K562 (cell line): ENCODE measurements at regions not wholly inside any gene's neighbourhood (a gene's known extent, or its start where the extent isn't known, plus 50 kb on each side); places are given as distances from the start of the nearest gene placed in this dataset.
A peak's percentile ranks its signal among the peaks of the same experiment; 100 is the strongest.

Experiments used
- ARID1B ChIP-seq: fragments of 450-650 bp; IDR thresholded peaks from 2 replicates; pipeline ENCODE4 v1.6.1; 2016; ENCODE audit warnings: antibody characterized with exemption, mild to moderate bottlenecking, inconsistent platforms
- BMI1 ChIP-seq: fragments of 150-350 bp; IDR thresholded peaks from 2 replicates; pipeline ENCODE4 v1.6.1; 2014; ENCODE audit warnings: low read length
- BRD9 ChIP-seq: fragments of 450-650 bp; IDR thresholded peaks from 2 replicates; pipeline ENCODE4 v1.6.1; 2018; ENCODE audit warnings: low read depth; ENCODE audit not compliant: partially characterized antibody
- CBFA2T3 ChIP-seq: fragments of 450-650 bp; IDR thresholded peaks from 2 replicates; pipeline ENCODE4 v1.6.1; 2017
- HMGN3 ChIP-seq: IDR thresholded peaks from 2 replicates; pipeline ENCODE4 v1.6.1; 2011; ENCODE audit warnings: borderline replicate concordance, low read depth, mild to moderate bottlenecking, mixed read lengths, low read length; ENCODE audit not compliant: insufficient read length; ENCODE audit errors: extremely low read depth
- LEF1 ChIP-seq: fragments of 450-650 bp; IDR thresholded peaks from 2 replicates; pipeline ENCODE4 v1.6.1; 2016; ENCODE audit warnings: mild to moderate bottlenecking
- MBD2 ChIP-seq: sonication (generic); IDR thresholded peaks from 2 replicates; pipeline ENCODE4 v1.6.1; 2016; ENCODE audit warnings: low read depth, borderline replicate concordance
- MEIS2 ChIP-seq: fragments of 450-650 bp; IDR thresholded peaks from 2 replicates; pipeline ENCODE4 v1.6.1; 2014; ENCODE audit warnings: mild to moderate bottlenecking; ENCODE audit not compliant: partially characterized antibody
- NFIC ChIP-seq: fragments of 450-650 bp; IDR thresholded peaks from 2 replicates; pipeline ENCODE4 v1.6.1; 2017; ENCODE audit warnings: mild to moderate bottlenecking, inconsistent platforms
- RBBP5 ChIP-seq: fragments of 200-600 bp; sonication (generic); IDR thresholded peaks from 2 replicates; pipeline ENCODE4 v1.6.1; 2012; ENCODE audit warnings: borderline replicate concordance, mild to moderate bottlenecking, low read length, control low read depth, inconsistent platforms; ENCODE audit not compliant: insufficient read depth, poor library complexity, severe bottlenecking
- RBFOX2 ChIP-seq: fragments of 200-400 bp; formaldehyde crosslinking; IDR thresholded peaks from 2 replicates; pipeline ENCODE4 v1.6.1; 2017; ENCODE audit warnings: low read depth, mild to moderate bottlenecking, low read length, moderate library complexity
- ZNF431 ChIP-seq: sonication (generic); formaldehyde crosslinking; IDR thresholded peaks from 2 replicates; pipeline ENCODE4 v1.8.0; 2022; ENCODE audit warnings: mild to moderate bottlenecking, missing genetic modification reagents
- ZNF561 ChIP-seq: fragments of 450-650 bp; formaldehyde crosslinking; conservative IDR thresholded peaks from 2 replicates; pipeline ENCODE4 v1.4.0; 2020; ENCODE audit warnings: mild to moderate bottlenecking, moderate library complexity
- ZNF644 ChIP-seq: fragments of 200-800 bp; sonication (Bioruptor generic); IDR thresholded peaks from 2 replicates; pipeline ENCODE4 v1.6.1; 2016; ENCODE audit warnings: low read depth, missing genetic modification characterization, missing compliant biosample characterization
- TF ChIP-seq, protein P1 (sequence below): sonication (generic); formaldehyde crosslinking; IDR thresholded peaks from 2 replicates; pipeline ENCODE4 v1.8.1; 2023; ENCODE audit warnings: mild to moderate bottlenecking, missing genetic modification reagents, moderate library complexity
- TF ChIP-seq, protein P2 (sequence below): IDR thresholded peaks from 2 replicates; pipeline ENCODE4 v1.6.1; 2012; ENCODE audit warnings: low read depth, low read length, improper control_type of control experiment, borderline replicate concordance

DNA sequence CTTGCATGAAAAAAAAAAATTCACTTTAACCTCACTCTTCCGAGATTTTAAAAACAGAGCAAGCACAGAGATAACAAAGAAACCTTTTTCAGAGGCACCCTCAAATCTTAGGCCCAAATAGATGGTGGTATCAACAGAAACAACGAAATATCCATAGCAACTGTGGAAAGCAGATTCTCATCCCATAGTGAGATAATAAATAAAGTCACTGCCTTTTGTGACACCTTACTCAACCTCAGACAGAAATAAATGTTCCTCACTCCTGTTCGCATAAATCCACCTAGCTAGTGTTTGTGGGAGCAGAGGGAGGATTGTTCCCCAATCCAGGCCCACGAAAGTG lies 60.9 kb upstream of the RTN4 start (continued):
- TF ChIP-seq, protein P1, sequence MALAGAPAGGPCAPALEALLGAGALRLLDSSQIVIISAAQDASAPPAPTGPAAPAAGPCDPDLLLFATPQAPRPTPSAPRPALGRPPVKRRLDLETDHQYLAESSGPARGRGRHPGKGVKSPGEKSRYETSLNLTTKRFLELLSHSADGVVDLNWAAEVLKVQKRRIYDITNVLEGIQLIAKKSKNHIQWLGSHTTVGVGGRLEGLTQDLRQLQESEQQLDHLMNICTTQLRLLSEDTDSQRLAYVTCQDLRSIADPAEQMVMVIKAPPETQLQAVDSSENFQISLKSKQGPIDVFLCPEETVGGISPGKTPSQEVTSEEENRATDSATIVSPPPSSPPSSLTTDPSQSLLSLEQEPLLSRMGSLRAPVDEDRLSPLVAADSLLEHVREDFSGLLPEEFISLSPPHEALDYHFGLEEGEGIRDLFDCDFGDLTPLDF (CRISPR knock-in tag): no peak
- peak; percentile 59 for TF ChIP-seq BRD9
- TF ChIP-seq ZNF644 (tag): 0 out of 2 replicates have a peak, but pooled peaks have one; percentile 26
- TF ChIP-seq, protein P2, sequence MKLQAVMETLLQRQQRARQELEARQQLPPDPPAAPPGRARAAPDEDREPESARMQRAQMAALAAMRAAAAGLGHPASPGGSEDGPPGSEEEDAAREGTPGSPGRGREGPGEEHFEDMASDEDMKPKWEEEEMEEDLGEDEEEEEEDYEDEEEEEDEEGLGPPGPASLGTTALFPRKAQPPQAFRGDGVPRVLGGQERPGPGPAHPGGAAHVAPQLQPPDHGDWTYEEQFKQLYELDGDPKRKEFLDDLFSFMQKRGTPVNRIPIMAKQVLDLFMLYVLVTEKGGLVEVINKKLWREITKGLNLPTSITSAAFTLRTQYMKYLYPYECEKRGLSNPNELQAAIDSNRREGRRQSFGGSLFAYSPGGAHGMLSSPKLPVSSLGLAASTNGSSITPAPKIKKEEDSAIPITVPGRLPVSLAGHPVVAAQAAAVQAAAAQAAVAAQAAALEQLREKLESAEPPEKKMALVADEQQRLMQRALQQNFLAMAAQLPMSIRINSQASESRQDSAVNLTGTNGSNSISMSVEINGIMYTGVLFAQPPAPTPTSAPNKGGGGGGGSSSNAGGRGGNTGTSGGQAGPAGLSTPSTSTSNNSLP: no peak
- TF ChIP-seq BMI1: no peak
- peak; percentile 30 for TF ChIP-seq MEIS2
- no peak for TF ChIP-seq MBD2
- 0 out of 2 replicates have a peak, but pooled peaks have one; percentile 12 for TF ChIP-seq LEF1
- no peak for TF ChIP-seq NFIC
- no peak for TF ChIP-seq CBFA2T3
- TF ChIP-seq RBFOX2: no peak
- TF ChIP-seq ZNF431 (CRISPR knock-in tag): no peak
- no peak for TF ChIP-seq HMGN3
- TF ChIP-seq RBBP5: no peak
- TF ChIP-seq ARID1B: no peak
- no peak for TF ChIP-seq ZNF561
